Esophagus squamous epithelium (tissue), 5 donors: ENCODE measurements at regions not wholly inside any gene's neighbourhood (a gene's known extent, or its start where the extent isn't known, plus 50 kb on each side); places are given as distances from the start of the nearest gene placed in this dataset.
A peak's percentile ranks its signal among the peaks of the same experiment; 100 is the strongest.

Experiments
- DNase-seq: peaks from one replicate; lab custom pipeline; 2025; lab: John Stamatoyannopoulos, UW
- H3K27ac ChIP-seq, 4 donors: fragments of 200-600 bp; sonication (generic); one replicate each; pipeline ENCODE4 v1.5.1; 2016 to 2019; ENCODE audit warnings: mild to moderate bottlenecking in 1 of 4
- H3K27me3 ChIP-seq, 4 donors: fragments of 200-600 bp; sonication (generic); 1 replicate in 3 of 4; 2 replicates in 1 of 4; pipeline versions ENCODE4 v1.5.1 to v1.6.0; 2017 to 2021; ENCODE audit warnings: antibody characterized with exemption in 1 of 4
- H3K36me3 ChIP-seq, 3 donors: fragments of 200-600 bp; sonication (generic); one replicate each; pipeline ENCODE4 v1.5.1; 2016 to 2019
- H3K4me1 ChIP-seq, 3 donors: fragments of 200-600 bp; sonication (generic); one replicate each; pipeline ENCODE4 v1.5.1; 2017 to 2019
- H3K4me3 ChIP-seq, 4 donors: fragments of 200-600 bp; sonication (generic); 1 replicate in 3 of 4; 2 replicates in 1 of 4; pipeline ENCODE4 v1.5.1; 2016 to 2019; ENCODE audit warnings: mild to moderate bottlenecking in 2 of 4, moderate library complexity in 1 of 4
- H3K9me3 ChIP-seq, 3 donors: fragments of 200-600 bp; sonication (generic); one replicate each; pipeline ENCODE4 v1.5.1; 2016 to 2019
- CTCF ChIP-seq, 6 experiments: fragments of 450-650 bp in 4 of 6; fragments of 200-600 bp in 2 of 6; sonication (generic) in 2 of 6; IDR thresholded peaks; one replicate each; pipeline ENCODE4 v1.5.1; 2016 to 2019; ENCODE audit warnings: antibody characterized with exemption in 6 of 6, mild to moderate bottlenecking in 4 of 6, moderate library complexity in 4 of 6
- POLR2A ChIP-seq, 4 donors: fragments of 450-650 bp; IDR thresholded peaks; one replicate each; pipeline ENCODE4 v1.6.1; 2017; ENCODE audit warnings: antibody characterized with exemption in 4 of 4, mild to moderate bottlenecking in 4 of 4, moderate library complexity in 3 of 4
- WGBS, 2 donors: methylation state at CpG; one replicate each; pipeline ENCODE4 v1.1.5; 2018; 5-methylcytosine and 5-hydroxymethylcytosine counted together
- intact Hi-C: fragments of 100-400 bp; cut with DNase I; formaldehyde crosslinking; loops from one replicate; pipeline ENCODE4 v1.15.0; 2022
- donor health status: DM: yes; HTN: yes; CAD: no.

DNA sequence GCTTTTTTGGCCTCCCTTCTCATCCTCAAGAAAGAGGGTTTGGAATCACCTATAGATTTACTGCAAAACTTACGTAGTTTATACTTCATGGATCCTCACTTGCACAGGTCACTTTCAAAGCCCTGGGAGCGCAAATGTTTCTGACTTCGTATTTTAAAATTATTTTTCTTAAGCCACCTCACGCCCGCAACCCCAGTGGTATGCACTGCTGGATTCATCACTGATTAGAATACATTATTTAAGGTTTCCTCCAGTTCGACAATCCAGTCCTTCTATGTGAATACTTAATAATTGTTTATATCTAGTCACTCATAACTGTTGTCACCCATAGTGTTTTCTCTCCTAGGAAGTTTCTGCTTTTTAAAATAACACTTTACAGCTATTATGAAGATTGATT lies 339.9 kb downstream of the CHL1 start:
- 34 to 45% methylated on average over 6 of the region's 6 CpGs for WGBS, 2 donors
- Histone ChIP-seq H3K27ac (peak overlapping the region in 2 of 4 donors; percentile 11 to 15), H3K36me3 (no peaks in the 10 kb centered on the region), H3K4me1 (no peaks in the 10 kb centered on the region), H3K27me3 (no peaks in the 10 kb centered on the region), H3K4me3 (peak overlapping the region; percentile 25 to 65 (median 42)), H3K9me3 (peaks cover 0 to 8% (median 0%) of the 10 kb centered on the region in 3 donors)
- DNase-seq = no peak
- TF ChIP-seq POLR2A (IDR thresholded peaks at IDR 0.05) (no peak), CTCF (IDR thresholded peaks at IDR 0.05) (no peak)
- intact Hi-C loops = no loop called here

DNA sequence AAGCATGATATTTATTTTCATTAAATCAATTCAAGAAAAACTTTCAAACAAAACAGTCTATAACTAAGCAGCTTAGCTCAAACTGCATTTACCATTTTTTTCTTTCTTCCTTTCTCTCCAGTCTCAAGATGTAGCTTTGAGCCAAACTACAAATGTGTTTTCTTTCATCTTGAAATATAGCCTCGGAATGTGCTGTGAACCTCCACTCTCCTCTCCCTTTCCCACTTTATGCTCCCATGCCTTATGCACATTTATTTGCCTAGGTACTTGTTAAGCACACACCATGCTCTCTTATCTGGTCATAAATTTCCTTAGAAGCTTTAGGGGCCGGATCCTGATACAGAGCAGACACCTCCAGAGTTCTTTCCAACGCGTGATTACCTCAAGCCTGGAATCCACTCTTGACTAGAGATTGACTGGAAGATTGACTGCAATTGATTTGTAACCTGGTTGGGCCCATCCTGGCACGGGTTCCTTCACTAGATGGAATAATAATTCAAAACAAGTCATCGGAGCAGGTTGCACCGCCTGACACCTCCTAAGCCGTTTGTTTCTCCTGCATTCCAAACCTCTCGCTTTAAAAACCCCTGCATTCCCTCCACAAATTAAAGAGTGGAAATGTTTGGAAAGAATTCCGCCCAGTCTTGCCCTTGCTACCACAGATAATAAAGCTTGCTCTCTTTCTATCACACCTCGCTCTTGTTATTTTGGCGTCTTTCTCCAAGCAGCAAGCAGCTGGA lies 344.7 kb downstream of the CHL1 start:
- H3K27ac ChIP-seq = no peak overlapping the region
- no peak for TF ChIP-seq CTCF (IDR thresholded peaks at IDR 0.05)
- no peak for TF ChIP-seq POLR2A (IDR thresholded peaks at IDR 0.05)
- H3K27me3 ChIP-seq = no peaks in the 10 kb centered on the region
- intact Hi-C loops = no loop called here
- no peak overlapping the region for H3K4me3 ChIP-seq
- H3K9me3 ChIP-seq = no peaks in the 10 kb centered on the region
- no peaks in the 10 kb centered on the region for H3K36me3 ChIP-seq
- WGBS, 2 donors = 53 to 56% methylated on average over 12 of the region's 12 CpGs
- no peak for DNase-seq
- no peaks in the 10 kb centered on the region for H3K4me1 ChIP-seq

DNA sequence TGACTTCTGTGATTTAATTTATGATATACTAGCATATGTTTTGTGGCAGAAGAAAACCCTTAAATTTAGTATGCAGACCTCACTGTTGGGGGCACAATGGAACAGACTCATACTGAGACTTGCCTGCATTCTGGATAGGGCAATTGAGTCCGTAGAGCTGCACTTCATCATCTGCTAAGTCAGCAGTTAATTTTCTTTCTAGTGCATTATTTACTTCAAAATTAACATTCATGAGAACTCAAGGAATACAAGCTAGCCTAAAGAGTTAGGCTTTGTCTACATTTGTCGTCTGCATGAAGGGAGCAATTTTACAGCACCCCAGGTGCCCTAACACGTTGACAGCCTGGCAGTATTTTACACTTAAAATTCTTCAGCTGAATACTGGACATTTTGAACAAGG lies 345.5 kb downstream of the CHL1 start:
- no peak overlapping the region for H3K4me3 ChIP-seq
- WGBS, 2 donors = 54 to 55% methylated on average over 3 of the region's 3 CpGs
- H3K36me3 ChIP-seq = no peaks in the 10 kb centered on the region
- TF ChIP-seq POLR2A (IDR thresholded peaks at IDR 0.05) = no peak
- no peak for TF ChIP-seq CTCF (IDR thresholded peaks at IDR 0.05)
- H3K4me1 ChIP-seq = no peaks in the 10 kb centered on the region
- H3K27me3 ChIP-seq = no peaks in the 10 kb centered on the region
- H3K9me3 ChIP-seq = no peaks in the 10 kb centered on the region
- no peak for DNase-seq
- no peak overlapping the region for H3K27ac ChIP-seq
- intact Hi-C loops = no loop called here

GRCh38 chr3:549636-550035 lies 353.1 kb downstream of the CHL1 start:
- DNase-seq = no peak
- Histone ChIP-seq H3K9me3 (no peaks in the 10 kb centered on the region), H3K4me3 (no peak overlapping the region), H3K4me1 (no peaks in the 10 kb centered on the region), H3K27ac (no peak overlapping the region), H3K27me3 (no peaks in the 10 kb centered on the region), H3K36me3 (no peaks in the 10 kb centered on the region)
- TF ChIP-seq POLR2A (IDR thresholded peaks at IDR 0.05) = no peak
- TF ChIP-seq CTCF (IDR thresholded peaks at IDR 0.05) = no peak
- WGBS, 2 donors = 56 to 70% methylated on average over 2 of the region's 2 CpGs
- intact Hi-C loops = no loop called here

- no peaks in the 10 kb centered on the region for H3K9me3 ChIP-seq
- no peaks in the 10 kb centered on the region for H3K27me3 ChIP-seq
- no peaks in the 10 kb centered on the region for H3K4me1 ChIP-seq
- no peak for DNase-seq
- TF ChIP-seq POLR2A (IDR thresholded peaks at IDR 0.05) (no peak), CTCF (IDR thresholded peaks at IDR 0.05) (no peak)
- intact Hi-C loops = no loop called here
- no peak overlapping the region for H3K27ac ChIP-seq
- no peaks in the 10 kb centered on the region for H3K36me3 ChIP-seq
- 79 to 85% methylated on average over 1 of the region's 1 CpG for WGBS, 2 donors
- no peak overlapping the region for H3K4me3 ChIP-seq
Measured at GRCh38 chr3:550471-550870, 353.9 kb downstream of the CHL1 start.
